ENCODE measurements at regions not wholly inside any gene's neighbourhood (a gene's known extent, or its start where the extent isn't known, plus 50 kb on each side); places are given as distances from the start of the nearest gene placed in this dataset.
"Not testable (repeated sequence)": the region's sequence is repeated elsewhere in the genome, so short reads cannot be mapped to it uniquely, and the experiment has no call there.

- DNase-seq (ENCODE audit: low spot score) = no peak
These were observed 115.8 kb upstream of the TMEM45B start for GRCh38 chr11:129699711-129700304.

- no peak for DNase-seq (ENCODE audit: low spot score)
These were observed 114.9 kb upstream of the TMEM45B start for GRCh38 chr11:129700701-129701100.

- no peak for DNase-seq (ENCODE audit: low spot score)
These were observed 113.9 kb upstream of the TMEM45B start for GRCh38 chr11:129701706-129702105.

GRCh38 chr11:129702410-129703398, 112.9 kb upstream of the TMEM45B start:
- no peak for DNase-seq (ENCODE audit: low spot score)

- DNase-seq (ENCODE audit: low spot score) = no peak
These were observed 111.8 kb upstream of the TMEM45B start for GRCh38 chr11:129703846-129704245.

GRCh38 chr11:129704831-129705230, 110.8 kb upstream of the TMEM45B start:
- no peak for DNase-seq (ENCODE audit: low spot score)

- no peak for DNase-seq (ENCODE audit: low spot score)
These were observed 110.3 kb upstream of the TMEM45B start for GRCh38 chr11:129705341-129705740.

- no peak for DNase-seq (ENCODE audit: low spot score)
These were observed 109.7 kb upstream of the TMEM45B start for GRCh38 chr11:129705933-129706332.

GRCh38 chr11:129709801-129710398, 105.7 kb upstream of the TMEM45B start:
- no peak for DNase-seq (ENCODE audit: low spot score)

- DNase-seq (ENCODE audit: low spot score) = no peak
These were observed 105.2 kb upstream of the TMEM45B start for GRCh38 chr11:129710423-129710822.

GRCh38 chr11:129711760-129712159, 103.9 kb upstream of the TMEM45B start:
- DNase-seq (ENCODE audit: low spot score) = no peak

GRCh38 chr11:129712486-129713240, 103.0 kb upstream of the TMEM45B start:
- DNase-seq (ENCODE audit: low spot score) = not testable (repeated sequence)

- DNase-seq (ENCODE audit: low spot score) = no peak
These were observed 96.6 kb upstream of the TMEM45B start for GRCh38 chr11:129719037-129719436.

- DNase-seq (ENCODE audit: low spot score) = no peak
These were observed 95.5 kb upstream of the TMEM45B start for GRCh38 chr11:129720156-129720555.

GRCh38 chr11:129720994-129721393, 94.7 kb upstream of the TMEM45B start:
- DNase-seq (ENCODE audit: low spot score) = no peak

GRCh38 chr11:129721685-129722084, 94.0 kb upstream of the TMEM45B start:
- DNase-seq (ENCODE audit: low spot score) = no peak

- DNase-seq (ENCODE audit: low spot score) = no peak
These were observed 93.1 kb upstream of the TMEM45B start for GRCh38 chr11:129722529-129722928.

GRCh38 chr11:129723146-129723760, 92.4 kb upstream of the TMEM45B start:
- no peak for DNase-seq (ENCODE audit: low spot score)

- no peak for DNase-seq (ENCODE audit: low spot score)
These were observed 91.9 kb upstream of the TMEM45B start for GRCh38 chr11:129723761-129724162.

- no peak for DNase-seq (ENCODE audit: low spot score)
These were observed 90.8 kb upstream of the TMEM45B start for GRCh38 chr11:129724866-129725265.

GRCh38 chr11:129726179-129726578, 89.5 kb upstream of the TMEM45B start:
- DNase-seq (ENCODE audit: low spot score) = no peak

GRCh38 chr11:129728581-129728980, 87.1 kb upstream of the TMEM45B start:
- no peak for DNase-seq (ENCODE audit: low spot score)
